Kidney epithelial cell (primary cell): ENCODE measurements at regions not wholly inside any gene's neighbourhood (a gene's known extent, or its start where the extent isn't known, plus 50 kb on each side); places are given as distances from the start of the nearest gene placed in this dataset.

Experiments used
- DNase-seq: peaks from one replicate; pipeline ENCODE4 v3.0.0-alpha.2; 2010; ENCODE audit warnings: low read depth
- H3K27me3 ChIP-seq: 2 replicates; pipeline ENCODE4 v1.6.0; 2011; ENCODE audit warnings: low read length; ENCODE audit not compliant: control insufficient read depth, insufficient read depth
- H3K36me3 ChIP-seq: 2 replicates; pipeline ENCODE4 v1.5.1; 2011; ENCODE audit warnings: low read length; ENCODE audit not compliant: control insufficient read depth, insufficient read depth
- H3K4me3 ChIP-seq: 2 replicates; pipeline ENCODE4 v1.5.1; 2011; ENCODE audit warnings: low read depth, mild to moderate bottlenecking, control low read depth, low read length
- CTCF ChIP-seq: IDR thresholded peaks from 2 replicates; pipeline ENCODE4 v1.5.1; 2011; ENCODE audit warnings: mild to moderate bottlenecking, moderate library complexity, low read length, control low read depth, inconsistent platforms; ENCODE audit not compliant: insufficient read depth, poor library complexity, severe bottlenecking

- no peak overlapping the region for H3K4me3 ChIP-seq
- H3K36me3 ChIP-seq, result no peaks in the 10 kb centered on the region
- TF ChIP-seq CTCF, result no peak
- DNase-seq, result no peak
- H3K27me3 ChIP-seq, result no peaks in the 10 kb centered on the region
These were observed 291.9 kb upstream of the DEPDC1 start for GRCh38 chr1:68788762-68789161.

- H3K36me3 ChIP-seq, result no peaks in the 10 kb centered on the region
- no peak for TF ChIP-seq CTCF
- H3K27me3 ChIP-seq, result no peaks in the 10 kb centered on the region
- H3K4me3 ChIP-seq, result no peak overlapping the region
- DNase-seq, result no peak
These were observed 294.9 kb upstream of the DEPDC1 start for GRCh38 chr1:68791800-68792199.

GRCh38 chr1:68795956-68796355, 299.1 kb upstream of the DEPDC1 start:
- Histone ChIP-seq H3K4me3 (no peak overlapping the region), H3K27me3 (no peaks in the 10 kb centered on the region), H3K36me3 (no peaks in the 10 kb centered on the region)
- no peak for DNase-seq
- TF ChIP-seq CTCF, result no peak

- DNase-seq, result no peak
- Histone ChIP-seq H3K4me3 (no peak overlapping the region), H3K27me3 (no peaks in the 10 kb centered on the region), H3K36me3 (no peaks in the 10 kb centered on the region)
- TF ChIP-seq CTCF, result no peak
These were observed 300.0 kb upstream of the DEPDC1 start for GRCh38 chr1:68796888-68797287.

- Histone ChIP-seq H3K36me3 (no peaks in the 10 kb centered on the region), H3K27me3 (no peaks in the 10 kb centered on the region), H3K4me3 (no peak overlapping the region)
- TF ChIP-seq CTCF, result no peak
- no peak for DNase-seq
These were observed 301.2 kb upstream of the DEPDC1 start for GRCh38 chr1:68798071-68798470.

- no peak for DNase-seq
- no peak overlapping the region for H3K4me3 ChIP-seq
- H3K36me3 ChIP-seq, result no peaks in the 10 kb centered on the region
- no peak for TF ChIP-seq CTCF
- no peaks in the 10 kb centered on the region for H3K27me3 ChIP-seq
These were observed 302.2 kb upstream of the DEPDC1 start for GRCh38 chr1:68799096-68799495.
